Stimulated activated CD8-positive, alpha-beta memory T cell treated with anti-CD3 and anti-CD28 coated beads, Interleukin-2, amount 100 ng/mL, for 1 hour (primary cell): ENCODE measurements at regions not wholly inside any gene's neighbourhood (a gene's known extent, or its start where the extent isn't known, plus 50 kb on each side); places are given as distances from the start of the nearest gene placed in this dataset.
"Not testable (repeated sequence)": the region's sequence is repeated elsewhere in the genome, so short reads cannot be mapped to it uniquely, and the experiment has no call there.

Experiments
- DNase-seq, 2 donors: peaks; one replicate each; pipeline ENCODE4 v3.0.0-alpha.2; 2020; ENCODE audit warnings: low read depth in 2 of 2

DNA sequence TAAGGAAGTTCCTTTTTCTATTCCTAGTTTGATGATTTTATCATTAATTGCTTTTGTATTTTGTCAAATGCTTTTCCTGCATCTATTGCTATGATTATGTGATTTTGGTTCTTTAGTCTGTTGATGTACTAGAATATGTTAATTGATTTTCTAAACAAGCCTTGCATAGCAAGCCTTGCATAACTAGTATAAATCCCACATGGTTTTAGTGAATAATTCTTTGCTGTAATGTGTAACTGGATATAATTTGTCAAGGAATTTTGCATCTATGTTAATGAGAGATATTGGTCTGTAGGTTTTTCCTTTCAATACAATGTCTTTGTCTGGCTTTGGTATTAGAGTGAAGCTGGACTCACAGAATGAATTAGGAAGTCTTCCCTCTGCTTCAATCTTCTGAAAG lies 460.2 kb downstream of the LTN1 start:
- DNase-seq, result no peak

DNA sequence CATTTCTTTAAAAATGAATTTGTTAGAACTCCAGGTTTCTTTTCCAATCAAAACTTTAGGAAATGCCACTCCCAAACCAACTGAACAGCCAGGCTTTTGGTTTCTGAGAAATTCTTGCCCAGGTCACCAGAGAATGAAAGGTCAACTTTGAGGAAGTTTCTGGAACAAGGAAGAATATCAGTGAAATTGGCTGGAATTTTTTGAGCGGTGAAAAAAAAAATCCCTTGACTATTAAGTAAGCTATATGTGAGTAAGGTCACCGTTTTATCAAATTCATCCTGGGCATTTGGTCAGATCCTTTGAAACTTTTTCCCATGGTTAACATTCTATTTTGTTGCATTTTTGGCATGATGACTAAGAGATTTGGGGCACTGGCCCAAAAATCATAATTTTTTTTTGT lies 469.3 kb downstream of the LTN1 start:
- DNase-seq, result no peak

DNA sequence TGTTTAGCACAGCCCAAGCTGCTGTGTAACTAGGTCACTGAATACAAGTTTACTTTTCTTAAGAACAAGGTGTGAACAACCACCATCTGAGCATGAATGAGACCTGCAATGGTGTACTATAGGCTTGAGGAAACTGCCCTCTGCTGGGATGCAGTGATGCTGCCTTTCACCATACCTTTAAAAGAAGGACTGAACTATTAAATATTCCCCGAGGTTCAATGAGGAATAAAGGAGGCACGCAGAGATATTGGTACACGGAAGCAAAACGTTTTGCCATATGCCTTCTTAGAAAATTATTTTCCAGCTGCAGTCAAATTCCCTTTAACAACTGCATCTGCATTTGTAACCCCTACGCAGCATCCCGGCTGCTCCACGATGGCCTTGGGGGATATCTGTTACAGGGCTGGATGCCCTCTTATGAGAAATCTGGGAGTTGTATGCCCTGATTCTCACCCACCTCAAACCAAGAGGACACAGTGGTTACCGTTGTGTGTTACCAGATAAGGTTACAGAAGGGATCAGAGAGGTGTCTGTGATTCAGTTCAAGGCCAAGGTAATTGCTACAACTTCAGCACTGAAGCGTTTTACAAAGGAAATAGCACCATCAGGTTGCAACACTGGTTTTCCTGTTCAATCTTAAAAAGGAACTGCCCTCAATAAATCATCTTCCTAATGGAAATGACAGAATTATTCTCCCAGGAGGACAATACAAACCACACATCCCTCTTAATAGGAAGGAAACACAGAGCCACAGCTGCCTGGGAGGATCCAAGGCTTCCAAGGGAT lies 470.5 kb downstream of the LTN1 start:
- DNase-seq, result no peak

DNA sequence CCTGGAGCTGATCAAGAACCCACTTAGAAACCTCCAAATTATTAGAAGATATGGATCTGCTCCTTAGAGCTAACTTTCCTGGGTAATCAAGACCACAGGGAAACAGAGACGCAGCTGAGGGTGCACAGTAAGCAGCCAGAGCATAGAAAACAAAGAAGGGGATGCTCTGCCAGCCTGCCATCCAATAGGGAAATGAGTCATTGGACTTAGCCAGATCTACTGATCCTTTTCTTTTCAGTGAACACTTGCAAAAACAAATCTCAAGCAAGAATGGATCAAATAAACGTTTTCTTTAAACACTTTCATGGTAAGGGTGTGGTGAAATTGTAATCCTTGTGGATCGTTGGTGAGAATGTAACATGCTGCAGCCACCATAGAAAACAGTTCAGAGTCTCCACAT lies 474.0 kb downstream of the LTN1 start:
- DNase-seq, result no peak

DNA sequence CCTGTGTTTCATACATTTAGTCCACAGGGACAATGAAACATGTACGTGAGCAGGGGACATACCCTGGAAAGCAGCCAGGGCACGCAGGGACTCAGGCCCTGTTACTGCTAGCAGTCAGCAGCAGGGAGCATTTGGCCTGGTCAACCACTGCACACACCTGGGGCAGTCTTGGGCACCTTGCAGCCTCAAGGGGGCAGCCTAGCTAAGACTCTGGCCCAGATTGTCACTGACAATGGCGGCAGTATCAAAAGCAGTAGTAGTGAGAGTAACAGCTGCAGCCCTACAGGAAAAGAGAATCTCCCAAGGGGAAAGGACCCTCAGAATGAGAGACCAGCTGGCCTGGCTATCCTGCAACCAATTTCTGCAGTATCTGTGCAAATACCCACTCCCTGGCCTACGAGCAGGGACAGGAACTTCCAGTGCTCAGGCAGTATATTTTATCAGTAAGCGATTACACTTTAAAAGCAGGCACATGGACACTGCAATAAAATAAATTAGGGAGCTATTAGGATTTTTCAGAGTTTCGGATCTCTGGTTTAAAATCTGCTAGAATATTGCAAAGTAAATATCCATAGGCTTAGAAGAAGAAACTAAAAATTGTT lies 475.6 kb downstream of the LTN1 start:
- DNase-seq, result peak; percentile 20 to 31

DNA sequence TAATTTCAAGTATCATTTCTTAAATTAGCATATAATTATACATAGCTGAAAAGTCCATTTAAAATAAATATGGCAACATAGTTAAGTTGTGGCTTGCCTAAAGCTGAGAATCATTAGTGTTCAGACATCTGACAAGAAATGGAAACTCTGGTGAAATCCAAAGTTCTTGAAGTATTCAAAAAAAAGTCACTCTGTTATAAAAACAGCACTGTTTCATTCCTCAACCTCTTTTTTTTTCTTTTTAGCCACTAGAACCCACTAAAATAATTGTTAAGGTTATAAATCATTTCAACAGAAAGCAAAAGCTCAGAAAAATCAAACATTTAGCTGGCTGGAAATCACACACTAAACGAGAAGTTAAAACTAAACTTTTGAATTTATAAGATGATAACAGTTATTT lies 476.7 kb downstream of the LTN1 start:
- DNase-seq, result no peak

DNA sequence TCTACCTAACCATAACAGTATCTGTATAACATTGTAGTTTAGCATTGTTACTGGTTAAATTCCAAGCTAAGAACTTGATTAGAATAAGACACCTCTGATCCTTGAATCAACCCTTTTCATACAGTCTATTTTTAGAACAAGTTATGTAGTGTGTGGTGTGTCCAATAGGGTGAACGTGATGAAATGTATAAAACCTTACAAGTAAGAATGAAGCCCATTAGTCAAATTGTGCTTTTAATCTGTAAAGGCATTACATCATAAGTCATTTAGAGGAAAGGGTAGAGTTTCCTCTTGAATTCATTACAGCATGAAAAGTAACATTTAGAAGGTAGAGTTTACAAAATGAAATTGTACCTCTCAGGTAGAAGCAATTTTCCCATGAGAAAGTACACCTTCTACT lies 479.2 kb downstream of the LTN1 start:
- no peak for DNase-seq

DNA sequence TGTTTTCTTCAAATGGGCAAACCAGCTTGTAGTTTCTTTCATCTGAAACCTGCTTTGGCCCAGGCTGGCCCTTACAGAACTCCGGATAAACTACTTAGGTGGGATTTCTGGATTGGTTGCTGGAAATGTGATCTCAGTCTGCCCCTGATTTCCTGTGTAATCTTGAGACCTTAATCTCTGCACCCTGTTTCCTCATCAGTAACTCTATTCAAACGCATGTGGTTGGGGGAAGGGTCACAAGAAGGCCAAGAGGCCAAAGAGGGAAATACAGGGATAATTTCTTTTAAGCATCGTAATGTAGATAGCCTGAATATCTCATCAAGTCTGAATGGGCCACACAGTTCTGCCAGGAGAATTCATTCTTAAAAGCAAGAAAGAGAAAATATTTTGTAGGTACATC lies 483.6 kb downstream of the LTN1 start:
- no peak for DNase-seq

DNA sequence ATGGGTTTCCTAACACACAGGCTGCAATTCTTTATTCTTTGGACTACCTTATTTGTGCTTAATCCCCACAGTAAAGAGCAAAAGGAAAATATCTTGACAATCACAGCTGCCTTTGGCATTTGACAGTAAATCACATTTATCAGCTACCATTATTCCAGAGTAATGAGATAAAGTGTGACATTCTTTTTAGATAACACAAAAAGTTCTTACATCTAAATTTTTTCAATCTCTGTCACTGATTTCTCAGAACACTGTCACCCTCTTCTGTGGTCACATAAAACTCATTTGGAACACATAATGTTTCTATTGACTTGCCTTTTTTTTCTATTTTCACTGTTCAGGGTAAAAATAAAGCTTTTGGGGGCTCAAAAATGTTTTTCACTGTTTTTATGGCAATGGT lies 484.6 kb downstream of the LTN1 start:
- no peak for DNase-seq

DNA sequence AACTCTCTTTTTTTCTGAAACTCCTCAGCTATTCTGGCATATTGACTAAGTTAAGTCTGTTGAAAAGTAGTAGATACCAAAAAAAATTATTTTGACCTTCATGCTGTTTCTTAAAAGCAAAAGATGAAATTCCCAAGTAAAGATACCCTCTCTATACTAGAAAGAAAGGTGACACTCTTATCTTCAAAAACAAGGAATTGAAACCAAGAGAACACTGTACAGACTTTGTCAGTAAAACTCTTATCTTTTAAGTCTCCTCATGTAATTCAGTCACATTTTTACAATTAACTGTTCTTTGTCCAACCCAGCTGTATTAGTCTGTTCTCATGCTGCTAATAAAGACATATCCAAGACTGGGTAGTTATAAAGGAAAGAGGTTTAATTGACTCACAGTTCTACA lies 496.2 kb downstream of the LTN1 start:
- DNase-seq, result no peak

DNA sequence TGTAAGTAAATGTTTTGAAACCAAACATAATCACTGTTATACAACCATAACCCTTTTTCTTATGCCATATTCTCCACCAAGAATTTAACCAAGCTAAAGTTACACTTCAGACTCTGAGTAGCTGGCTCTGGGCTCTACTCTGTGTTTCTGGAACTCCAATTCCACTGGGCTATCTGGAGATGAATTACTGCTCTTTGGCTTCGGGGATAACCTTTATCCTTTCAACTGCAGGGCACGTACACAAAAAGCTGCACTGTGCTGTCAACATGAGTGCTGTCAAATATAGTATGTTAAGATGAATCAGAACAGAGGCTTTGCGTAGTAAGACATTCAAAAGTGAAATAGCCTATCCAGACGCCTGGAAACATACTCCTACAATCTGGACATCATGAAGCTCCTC lies 500.6 kb downstream of the LTN1 start:
- no peak for DNase-seq

DNA sequence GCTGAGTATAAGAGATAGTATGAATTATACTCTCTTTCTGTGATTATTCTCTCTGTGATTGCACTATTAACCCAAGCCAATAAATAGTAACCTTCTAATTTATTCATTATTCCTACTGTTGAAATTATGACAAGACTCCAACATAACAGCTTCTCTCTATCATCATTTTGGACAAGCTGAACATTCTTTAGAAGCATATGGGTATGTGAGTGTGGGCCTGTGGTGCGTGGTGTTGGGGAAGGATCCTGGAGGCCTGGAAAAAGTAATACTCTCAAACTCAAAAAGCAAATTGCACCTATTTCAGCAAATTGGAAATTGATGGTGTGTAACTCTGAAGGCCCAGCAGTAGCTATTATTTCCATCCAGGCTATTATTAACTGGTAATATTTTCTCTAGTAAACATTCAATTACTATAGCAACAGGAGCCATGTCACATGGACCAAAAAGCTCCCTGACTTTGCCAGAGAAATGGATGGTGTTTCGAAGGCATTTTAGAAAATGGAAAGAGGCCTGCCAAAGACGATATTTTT lies 502.8 kb downstream of the LTN1 start:
- DNase-seq, result no peak

DNA sequence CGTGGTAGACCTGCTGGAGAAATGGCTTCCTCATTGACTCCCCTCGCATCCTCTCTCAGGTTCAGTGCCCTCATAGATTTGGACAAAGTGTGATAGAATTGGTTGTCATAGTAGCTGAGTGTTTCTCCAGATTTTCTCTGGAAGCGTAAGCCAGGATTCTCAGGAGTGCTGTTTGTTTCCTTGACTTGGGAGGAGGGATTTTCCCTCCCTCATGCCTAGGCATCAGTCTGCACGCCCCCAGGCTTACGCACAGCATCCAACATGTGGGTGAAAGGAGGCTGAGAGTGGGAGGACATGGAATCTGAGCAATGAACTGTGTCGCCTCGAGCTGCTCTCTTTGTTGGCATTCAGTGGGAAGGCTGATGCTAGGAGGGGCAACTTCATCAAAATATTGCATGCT lies 503.5 kb downstream of the LTN1 start:
- no peak for DNase-seq

DNA sequence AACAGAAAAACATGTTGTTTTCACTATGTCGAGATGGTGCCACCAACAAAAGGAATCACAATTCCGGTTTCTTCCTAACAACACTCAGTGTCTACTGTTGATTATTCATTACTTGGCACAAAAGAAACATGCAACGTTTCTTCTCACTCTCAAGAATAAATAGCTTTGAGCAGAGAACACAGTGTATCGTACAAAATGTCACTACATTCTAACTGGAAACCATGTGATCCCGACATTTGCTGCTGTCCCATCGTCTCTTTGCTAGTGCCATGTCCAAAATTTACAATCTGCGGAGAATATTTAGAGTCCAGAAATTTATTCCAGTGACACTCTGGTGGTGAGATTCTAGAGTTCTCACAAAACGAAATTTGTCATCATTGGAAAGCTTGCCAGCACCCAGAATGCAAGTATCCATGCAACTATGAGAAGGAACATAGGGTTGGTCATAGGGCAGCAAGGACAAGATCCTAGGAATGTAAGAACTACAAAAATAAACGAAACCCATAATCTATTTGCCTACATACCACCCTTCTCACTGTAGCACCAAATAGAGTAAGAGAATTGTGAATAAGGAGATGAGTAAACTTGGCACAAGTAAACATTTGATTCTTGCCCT lies 505.1 kb downstream of the LTN1 start:
- DNase-seq, result no peak

DNA sequence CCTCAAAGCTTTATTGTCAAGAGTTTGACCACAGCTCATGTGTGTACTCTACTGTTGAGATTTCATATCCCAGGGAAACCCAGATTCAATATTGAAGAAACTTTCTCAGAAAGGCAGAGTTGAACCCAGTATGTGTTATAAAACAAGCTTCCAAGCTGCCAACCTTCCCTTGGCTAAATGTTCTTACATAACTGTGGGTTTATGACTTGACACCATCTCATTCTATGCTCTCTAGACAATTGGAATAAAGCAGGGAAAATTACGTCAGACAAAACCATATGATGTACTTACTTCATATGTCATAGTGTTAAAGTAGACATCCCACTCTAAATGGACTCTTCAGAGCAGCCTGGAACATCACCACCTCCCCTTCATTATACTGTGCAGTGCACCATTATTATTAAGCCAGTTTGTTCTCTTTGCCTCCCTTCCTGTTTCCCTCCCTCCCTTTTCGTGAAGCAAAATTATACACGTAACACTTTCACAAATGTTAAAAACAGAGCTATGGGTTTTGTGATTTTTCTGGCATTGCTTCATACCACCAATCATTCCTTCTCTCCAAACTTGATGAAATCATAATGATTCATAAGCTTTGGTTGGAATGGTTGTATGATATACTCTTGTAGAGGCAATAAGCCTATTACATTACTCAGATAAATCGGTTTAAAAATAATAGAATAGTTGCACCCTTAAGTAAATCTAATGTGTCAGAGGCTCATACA lies 507.2 kb downstream of the LTN1 start:
- no peak for DNase-seq

DNA sequence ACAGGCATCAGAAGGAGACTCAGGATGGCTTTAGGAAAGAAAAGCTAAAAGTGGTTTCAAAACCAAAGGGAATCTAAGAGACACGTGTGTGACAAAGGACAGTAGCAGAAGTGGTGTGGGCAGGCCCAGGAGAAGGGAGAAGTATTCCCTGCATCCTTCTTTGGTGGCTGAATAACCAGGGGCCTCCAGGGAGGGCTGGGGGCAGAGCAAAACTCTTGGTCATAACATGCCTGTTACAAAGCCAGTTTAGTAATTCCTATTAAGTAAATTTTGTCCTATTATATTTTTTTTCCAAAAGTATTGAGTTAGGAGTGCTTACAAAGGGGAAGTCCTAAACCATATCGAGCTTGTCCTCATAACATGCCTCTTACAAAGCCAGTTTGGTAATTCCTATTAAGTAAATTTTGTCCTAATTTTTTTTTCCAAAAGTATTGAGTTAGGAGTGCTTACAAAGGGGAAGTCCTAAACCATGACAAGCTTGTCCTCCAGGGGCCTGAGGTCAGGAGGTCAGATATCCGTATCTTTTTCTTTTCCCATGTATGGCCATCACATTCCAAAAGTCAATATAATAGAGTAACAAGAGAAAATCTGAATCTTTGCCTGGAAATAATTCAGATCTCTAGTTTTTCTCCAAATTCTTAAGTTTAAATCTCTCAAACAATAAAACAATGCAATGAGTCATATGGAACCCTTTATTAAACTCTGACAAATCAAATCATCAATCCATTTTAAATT lies 509.2 kb downstream of the LTN1 start:
- no peak for DNase-seq

DNA sequence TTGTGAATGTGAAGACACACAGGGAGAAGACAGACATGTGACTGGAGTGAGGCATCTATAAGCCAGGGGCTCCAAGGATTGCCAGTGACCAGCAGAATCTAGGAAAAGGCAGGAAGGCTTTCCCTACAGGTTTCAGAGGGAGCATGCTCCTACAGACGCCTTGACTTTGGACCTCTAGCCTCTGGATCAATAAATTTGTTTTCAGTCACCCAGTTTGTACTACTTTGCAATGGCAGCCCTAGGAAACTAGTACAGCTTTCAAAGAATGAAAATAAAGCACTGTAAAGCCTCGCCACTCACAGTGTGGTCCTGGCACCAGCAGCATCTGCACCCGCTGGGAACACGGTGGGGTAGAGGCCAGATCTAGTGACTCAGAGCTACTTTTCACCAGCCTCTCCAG lies 510.0 kb downstream of the LTN1 start:
- DNase-seq, result no peak

DNA sequence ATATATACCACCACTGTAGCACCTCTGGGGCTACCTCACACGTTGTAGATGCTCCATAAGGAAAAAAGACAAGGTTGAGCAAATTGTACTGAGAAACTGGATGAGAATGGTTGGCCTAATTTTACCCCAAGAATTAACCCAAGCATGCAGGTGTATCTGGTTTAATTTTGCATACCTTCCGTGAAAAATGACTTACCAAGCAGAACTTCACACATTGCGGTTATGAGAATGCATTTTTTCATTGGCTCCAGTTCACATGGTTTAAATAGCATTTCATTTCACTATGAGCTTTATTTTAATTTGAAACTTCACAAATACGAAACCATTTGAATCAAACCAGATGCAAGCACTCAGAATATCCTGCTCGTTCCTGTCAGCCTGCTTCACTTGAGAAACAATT lies 512.2 kb downstream of the LTN1 start:
- DNase-seq, result no peak

DNA sequence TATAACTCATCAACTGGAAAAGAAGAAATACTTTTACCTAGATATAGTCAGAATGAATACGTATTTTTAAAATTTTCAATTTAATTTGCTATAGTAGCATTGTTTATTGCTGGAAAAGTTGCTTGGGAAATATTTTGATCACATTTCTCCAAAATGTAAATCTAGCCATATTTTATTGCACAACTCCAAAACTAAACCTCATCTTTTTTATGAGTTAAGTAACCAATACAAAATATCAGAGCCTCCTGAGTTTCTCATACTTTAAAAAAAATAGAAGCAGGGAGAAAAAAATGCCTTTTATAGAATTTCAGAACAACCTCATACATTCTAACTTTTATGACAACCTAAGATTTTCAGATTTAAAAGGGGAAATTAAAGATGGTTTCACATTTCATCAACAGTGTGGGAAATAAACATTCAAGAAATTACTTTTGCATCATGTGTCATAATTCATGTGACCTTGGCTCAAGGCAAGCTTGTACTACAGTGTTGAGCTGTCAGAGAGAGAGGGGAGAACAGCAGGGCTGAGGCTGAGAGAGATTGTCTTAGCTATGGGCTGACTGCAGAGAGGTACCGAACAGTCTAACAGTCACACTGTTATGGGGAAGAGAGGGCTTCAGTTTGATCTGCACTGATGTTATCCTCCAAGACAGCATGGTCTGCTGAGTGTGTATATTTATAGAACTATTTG lies 519.0 kb downstream of the LTN1 start:
- no peak for DNase-seq

DNA sequence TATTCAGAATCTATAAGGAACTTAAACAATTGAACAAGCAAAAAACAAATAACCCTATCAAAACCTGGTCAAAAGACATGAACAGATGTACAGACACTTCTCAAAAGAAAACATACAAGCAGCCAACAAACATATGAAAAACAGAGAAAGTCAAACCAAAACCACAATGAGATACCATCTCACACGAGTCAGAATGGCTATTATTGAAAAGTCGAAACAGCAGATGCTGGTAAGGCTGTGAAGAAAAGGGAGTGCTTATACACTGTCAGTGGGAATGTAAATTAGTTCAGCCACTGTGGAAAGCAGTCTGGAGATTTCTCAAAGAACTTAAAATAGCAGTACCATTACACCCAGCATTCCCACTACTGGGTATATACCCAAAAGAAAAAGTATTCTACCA lies 520.1 kb downstream of the LTN1 start:
- not testable (repeated sequence) for DNase-seq

DNA sequence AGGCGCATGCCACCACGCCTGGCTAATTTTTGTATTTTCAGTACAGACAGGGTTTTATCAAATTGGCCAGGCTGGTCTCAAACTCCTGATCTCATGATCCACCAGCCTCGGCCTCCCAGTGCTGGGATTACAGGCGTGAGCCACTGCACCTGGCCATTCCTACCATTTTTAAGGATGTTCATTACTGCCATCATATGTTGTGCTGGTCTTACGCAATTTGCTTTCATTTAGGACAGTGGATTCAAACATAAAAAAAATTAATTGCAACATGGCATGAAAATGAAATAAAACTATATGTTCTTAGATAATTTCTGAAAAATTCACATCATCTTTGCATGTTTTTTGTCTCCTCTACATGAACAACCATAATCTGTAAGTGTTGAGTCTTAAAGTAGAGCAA lies 527.7 kb downstream of the LTN1 start:
- DNase-seq, result no peak
